ENCODE measurements at regions not wholly inside any gene's neighbourhood (a gene's known extent, or its start where the extent isn't known, plus 50 kb on each side); places are given as distances from the start of the nearest gene placed in this dataset.

DNA sequence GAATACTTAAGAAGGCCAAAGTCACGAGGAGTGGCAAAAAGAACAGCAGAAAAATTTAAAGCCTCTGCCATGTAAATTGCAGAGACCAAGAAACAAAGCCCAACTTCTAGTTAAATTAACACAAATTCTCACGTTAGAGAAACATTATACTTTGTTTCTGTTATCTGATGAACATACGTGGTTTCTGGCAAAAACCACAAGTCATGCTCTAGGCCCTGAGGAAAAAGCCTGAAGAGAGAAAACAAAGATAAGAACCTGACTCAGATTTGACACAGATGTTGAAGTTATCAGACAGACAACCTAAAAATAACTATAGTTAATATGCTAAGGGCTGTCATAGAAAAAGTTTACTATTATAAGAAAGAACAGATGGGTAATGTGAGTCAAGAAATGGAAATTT, 149.1 kb upstream of the PCDH10 start:
- Histone ChIP-seq H3K4me3 (replicated peaks; ENCODE audit: insufficient read depth, low read length) (no peak overlapping the region), H3K27me3 (ENCODE audit: insufficient read depth, poor library complexity, severe bottlenecking) (no peaks in the 10 kb centered on the region), H3K27ac (replicated peaks) (no peak overlapping the region)
- TF ChIP-seq GABPA (IDR thresholded peaks at IDR 0.05; ENCODE audit: low read depth) (no peak), POLR2AphosphoS5 (IDR thresholded peaks at IDR 0.05; ENCODE audit: low read depth) (no peak), CTCF (IDR thresholded peaks at IDR 0.05; ENCODE audit: insufficient read depth, low read length) (no peak), SPI1 (IDR thresholded peaks at IDR 0.05; ENCODE audit: borderline replicate concordance, low read depth) (no peak)
- TF ChIP-seq, protein P1, sequence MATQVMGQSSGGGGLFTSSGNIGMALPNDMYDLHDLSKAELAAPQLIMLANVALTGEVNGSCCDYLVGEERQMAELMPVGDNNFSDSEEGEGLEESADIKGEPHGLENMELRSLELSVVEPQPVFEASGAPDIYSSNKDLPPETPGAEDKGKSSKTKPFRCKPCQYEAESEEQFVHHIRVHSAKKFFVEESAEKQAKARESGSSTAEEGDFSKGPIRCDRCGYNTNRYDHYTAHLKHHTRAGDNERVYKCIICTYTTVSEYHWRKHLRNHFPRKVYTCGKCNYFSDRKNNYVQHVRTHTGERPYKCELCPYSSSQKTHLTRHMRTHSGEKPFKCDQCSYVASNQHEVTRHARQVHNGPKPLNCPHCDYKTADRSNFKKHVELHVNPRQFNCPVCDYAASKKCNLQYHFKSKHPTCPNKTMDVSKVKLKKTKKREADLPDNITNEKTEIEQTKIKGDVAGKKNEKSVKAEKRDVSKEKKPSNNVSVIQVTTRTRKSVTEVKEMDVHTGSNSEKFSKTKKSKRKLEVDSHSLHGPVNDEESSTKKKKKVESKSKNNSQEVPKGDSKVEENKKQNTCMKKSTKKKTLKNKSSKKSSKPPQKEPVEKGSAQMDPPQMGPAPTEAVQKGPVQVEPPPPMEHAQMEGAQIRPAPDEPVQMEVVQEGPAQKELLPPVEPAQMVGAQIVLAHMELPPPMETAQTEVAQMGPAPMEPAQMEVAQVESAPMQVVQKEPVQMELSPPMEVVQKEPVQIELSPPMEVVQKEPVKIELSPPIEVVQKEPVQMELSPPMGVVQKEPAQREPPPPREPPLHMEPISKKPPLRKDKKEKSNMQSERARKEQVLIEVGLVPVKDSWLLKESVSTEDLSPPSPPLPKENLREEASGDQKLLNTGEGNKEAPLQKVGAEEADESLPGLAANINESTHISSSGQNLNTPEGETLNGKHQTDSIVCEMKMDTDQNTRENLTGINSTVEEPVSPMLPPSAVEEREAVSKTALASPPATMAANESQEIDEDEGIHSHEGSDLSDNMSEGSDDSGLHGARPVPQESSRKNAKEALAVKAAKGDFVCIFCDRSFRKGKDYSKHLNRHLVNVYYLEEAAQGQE (IDR thresholded peaks at IDR 0.05; ENCODE audit: insufficient replicate concordance, low read depth) = no peak
- DNase-seq (ENCODE audit: low read depth in 1 of 2, low spot score in 1 of 2) = no peak

- Histone ChIP-seq H3K27ac (replicated peaks) (no peak overlapping the region), H3K4me3 (replicated peaks; ENCODE audit: insufficient read depth, low read length) (no peak overlapping the region), H3K27me3 (ENCODE audit: insufficient read depth, poor library complexity, severe bottlenecking) (no peaks in the 10 kb centered on the region)
- TF ChIP-seq, protein P1 (IDR thresholded peaks at IDR 0.05; ENCODE audit: insufficient replicate concordance, low read depth) = no peak
- TF ChIP-seq CTCF (IDR thresholded peaks at IDR 0.05; ENCODE audit: insufficient read depth, low read length) (no peak), SPI1 (IDR thresholded peaks at IDR 0.05; ENCODE audit: borderline replicate concordance, low read depth) (no peak), GABPA (IDR thresholded peaks at IDR 0.05; ENCODE audit: low read depth) (no peak), POLR2AphosphoS5 (IDR thresholded peaks at IDR 0.05; ENCODE audit: low read depth) (no peak)
- no peak for DNase-seq (ENCODE audit: low read depth in 1 of 2, low spot score in 1 of 2)
These were observed 145.9 kb upstream of the PCDH10 start for GRCh38 chr4:133003169-133003568.

DNA sequence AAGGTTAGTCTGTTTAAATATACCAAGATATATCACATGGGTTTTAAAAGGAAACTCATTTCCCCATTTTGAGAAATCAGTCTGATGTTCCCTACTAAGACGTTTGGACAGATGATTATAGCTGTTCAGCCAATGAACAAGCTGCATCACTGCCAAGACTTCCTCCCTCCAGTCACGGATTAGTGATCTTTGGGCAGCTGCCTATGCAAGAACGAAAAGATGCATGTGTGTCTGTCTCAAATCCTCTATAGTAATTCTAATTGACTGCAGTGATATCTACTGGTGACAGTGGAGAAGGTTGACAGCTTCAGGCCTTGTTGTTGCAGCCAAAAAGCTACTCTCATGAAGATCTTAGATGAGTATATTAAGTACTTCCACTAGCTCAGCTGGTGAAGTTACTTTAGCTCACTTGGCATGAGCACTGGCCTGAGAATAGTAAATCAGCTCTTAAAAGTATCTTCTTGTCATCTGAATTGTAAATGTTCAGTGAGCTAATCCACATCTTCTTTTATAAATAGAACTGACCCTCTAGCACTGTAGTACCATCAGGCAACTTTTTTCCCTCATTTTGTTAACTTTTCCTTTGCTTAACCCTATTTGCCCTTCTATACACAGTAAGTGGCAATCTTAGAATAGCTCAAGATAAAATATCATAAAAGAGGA, 134.5 kb upstream of the PCDH10 start:
- TF ChIP-seq POLR2AphosphoS5 (IDR thresholded peaks at IDR 0.05; ENCODE audit: low read depth) = no peak
- no peak for TF ChIP-seq GABPA (IDR thresholded peaks at IDR 0.05; ENCODE audit: low read depth)
- no peak for TF ChIP-seq CTCF (IDR thresholded peaks at IDR 0.05; ENCODE audit: insufficient read depth, low read length)
- TF ChIP-seq, protein P1 (IDR thresholded peaks at IDR 0.05; ENCODE audit: insufficient replicate concordance, low read depth) = no peak
- no peak for TF ChIP-seq SPI1 (IDR thresholded peaks at IDR 0.05; ENCODE audit: borderline replicate concordance, low read depth)
- no peak overlapping the region for H3K4me3 ChIP-seq (replicated peaks; ENCODE audit: insufficient read depth, low read length)
- DNase-seq (ENCODE audit: low read depth in 1 of 2, low spot score in 1 of 2) = no peak
- H3K27me3 ChIP-seq (ENCODE audit: insufficient read depth, poor library complexity, severe bottlenecking) = no peaks in the 10 kb centered on the region
- H3K27ac ChIP-seq (replicated peaks) = no peak overlapping the region
